SK-N-MC (cell line): ENCODE measurements at regions not wholly inside any gene's neighbourhood (a gene's known extent, or its start where the extent isn't known, plus 50 kb on each side); places are given as distances from the start of the nearest gene placed in this dataset.

Experiments used
- EZH2 ChIP-seq: fragments of 200-600 bp; sonication (generic); IDR thresholded peaks from one replicate; pipeline ENCODE4 v1.6.1; 2017; ENCODE audit warnings: antibody characterized with exemption
- FOXP2 ChIP-seq: optimal IDR thresholded peaks from 2 replicates; pipeline ENCODE3; 2011; ENCODE audit warnings: mild to moderate bottlenecking, moderate library complexity; ENCODE audit not compliant: insufficient read depth; ENCODE audit errors: extremely low read length, control extremely low read depth
- POLR2AphosphoS5 ChIP-seq: IDR thresholded peaks from 2 replicates; pipeline ENCODE4 v1.6.1; 2012; ENCODE audit warnings: mild to moderate bottlenecking, low read depth, low read length, borderline replicate concordance

DNA sequence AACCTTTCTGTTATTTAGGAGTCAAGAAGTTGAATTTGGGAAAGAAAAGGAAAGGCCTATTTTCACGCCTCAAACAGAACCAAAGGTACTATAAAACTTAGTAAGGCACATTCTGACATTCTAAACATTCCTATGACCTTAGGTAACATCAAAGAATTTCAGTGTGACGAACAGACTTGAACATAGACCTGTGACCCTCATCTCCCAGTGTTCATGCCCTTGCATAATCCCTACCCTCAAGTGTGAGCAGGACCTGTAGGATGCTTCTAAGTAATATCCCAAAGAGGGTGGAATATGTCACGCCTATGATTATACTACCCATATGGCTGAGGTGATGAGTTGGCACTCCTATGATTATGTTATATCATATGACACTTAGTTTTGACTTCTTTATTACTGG is 540.9 kb downstream of the KIF4B start:
- TF ChIP-seq EZH2 (no peak), POLR2AphosphoS5 (no peak), FOXP2 (no peak)
